ENCODE measurements at regions not wholly inside any gene's neighbourhood (a gene's known extent, or its start where the extent isn't known, plus 50 kb on each side); places are given as distances from the start of the nearest gene placed in this dataset.
"Not testable (repeated sequence)": the region's sequence is repeated elsewhere in the genome, so short reads cannot be mapped to it uniquely, and the experiment has no call there.

GRCh38 chr2:582792-583528, 94.2 kb downstream of the TMEM18 start:
- H3K27ac Mint-ChIP-seq: no peak overlapping the region
- H3K27me3 Mint-ChIP-seq (ENCODE audit: low read depth, poor library complexity): no peaks in the 10 kb centered on the region
- H3K4me1 Mint-ChIP-seq: peaks cover 38% of the 10 kb centered on the region
- H3K36me3 Mint-ChIP-seq (ENCODE audit: low read depth): no peaks in the 10 kb centered on the region
- no peak overlapping the region for H3K4me3 Mint-ChIP-seq
- DNase-seq: no peak
- no peak for TF ChIP-seq CTCF (IDR thresholded peaks at IDR 0.05)
- H3K9me3 Mint-ChIP-seq: no peaks in the 10 kb centered on the region

GRCh38 chr2:582289-582688, 94.9 kb downstream of the TMEM18 start:
- not testable (repeated sequence) for H3K27ac Mint-ChIP-seq; DNase-seq; H3K36me3 Mint-ChIP-seq (ENCODE audit: low read depth); H3K4me3 Mint-ChIP-seq; H3K9me3 Mint-ChIP-seq; H3K27me3 Mint-ChIP-seq (ENCODE audit: low read depth, poor library complexity)
- peaks cover 33% of the 10 kb centered on the region for H3K4me1 Mint-ChIP-seq

- DNase-seq: no peak
- H3K4me1 Mint-ChIP-seq: peaks cover 10% of the 10 kb centered on the region
- H3K4me3 Mint-ChIP-seq: no peak overlapping the region
- peaks cover 4% of the 10 kb centered on the region for H3K36me3 Mint-ChIP-seq (ENCODE audit: low read depth)
- H3K27ac Mint-ChIP-seq: no peak overlapping the region
- no peak for TF ChIP-seq CTCF (IDR thresholded peaks at IDR 0.05)
- no peaks in the 10 kb centered on the region for H3K27me3 Mint-ChIP-seq (ENCODE audit: low read depth, poor library complexity)
- peaks cover 26% of the 10 kb centered on the region for H3K9me3 Mint-ChIP-seq
Measured at GRCh38 chr2:579961-580360, 97.2 kb downstream of the TMEM18 start.

- Mint-ChIP-seq H3K9me3 (peaks cover 32% of the 10 kb centered on the region), H3K4me3 (no peak overlapping the region), H3K27ac (peak overlapping the region; percentile 20), H3K27me3 (ENCODE audit: low read depth, poor library complexity) (no peaks in the 10 kb centered on the region), H3K4me1 (peaks cover 7% of the 10 kb centered on the region), H3K36me3 (ENCODE audit: low read depth) (peaks cover 4% of the 10 kb centered on the region)
- DNase-seq: no peak
- TF ChIP-seq CTCF (IDR thresholded peaks at IDR 0.05): no peak
Measured at GRCh38 chr2:579351-579886, 97.8 kb downstream of the TMEM18 start.

GRCh38 chr2:576292-576691, 100.9 kb downstream of the TMEM18 start:
- Mint-ChIP-seq H3K36me3 (ENCODE audit: low read depth) (peaks cover 4% of the 10 kb centered on the region), H3K4me3 (no peak overlapping the region), H3K4me1 (peaks cover 7% of the 10 kb centered on the region), H3K27ac (no peak overlapping the region), H3K9me3 (peaks cover 48% of the 10 kb centered on the region), H3K27me3 (ENCODE audit: low read depth, poor library complexity) (peaks cover 10% of the 10 kb centered on the region)
- no peak for TF ChIP-seq CTCF (IDR thresholded peaks at IDR 0.05)
- DNase-seq: no peak

GRCh38 chr2:575727-576236, 101.4 kb downstream of the TMEM18 start:
- H3K27ac Mint-ChIP-seq: no peak overlapping the region
- H3K36me3 Mint-ChIP-seq (ENCODE audit: low read depth): peaks cover 4% of the 10 kb centered on the region
- peaks cover 7% of the 10 kb centered on the region for H3K4me1 Mint-ChIP-seq
- no peak overlapping the region for H3K4me3 Mint-ChIP-seq
- peaks cover 53% of the 10 kb centered on the region for H3K9me3 Mint-ChIP-seq
- no peak for TF ChIP-seq CTCF (IDR thresholded peaks at IDR 0.05)
- DNase-seq: no peak
- peaks cover 10% of the 10 kb centered on the region for H3K27me3 Mint-ChIP-seq (ENCODE audit: low read depth, poor library complexity)

All from nephron progenitor cell (in vitro differentiated cells).